GM18498 (cell line): ENCODE measurements at regions not wholly inside any gene's neighbourhood (a gene's known extent, or its start where the extent isn't known, plus 50 kb on each side); places are given as distances from the start of the nearest gene placed in this dataset.
"Not testable (repeated sequence)": the region's sequence is repeated elsewhere in the genome, so short reads cannot be mapped to it uniquely, and the experiment has no call there.

Experiments used
- ATAC-seq: cut with Tn5 transposase; IDR thresholded peaks from one replicate; pipeline ENCODE4 v1.9.1; 2021; ENCODE audit warnings: mild to moderate bottlenecking, moderate library complexity; ENCODE audit not compliant: unreplicated experiment

- no peak for ATAC-seq
Measured at GRCh38 chr4:126544276-126544675, 1088.5 kb upstream of the INTU start.

- not testable (repeated sequence) for ATAC-seq
Measured at GRCh38 chr4:126546197-126546596, 1086.6 kb upstream of the INTU start.

GRCh38 chr4:126547352-126547751, 1085.4 kb upstream of the INTU start:
- ATAC-seq, result no peak

- no peak for ATAC-seq
Measured at GRCh38 chr4:126548890-126549289, 1083.9 kb upstream of the INTU start.

GRCh38 chr4:126552321-126552720, 1080.4 kb upstream of the INTU start:
- ATAC-seq, result no peak

GRCh38 chr4:126553248-126553647, 1079.5 kb upstream of the INTU start:
- ATAC-seq, result no peak

- ATAC-seq, result no peak
Measured at GRCh38 chr4:126558596-126558995, 1074.2 kb upstream of the INTU start.

GRCh38 chr4:126559961-126560360, 1072.8 kb upstream of the INTU start:
- ATAC-seq, result no peak

GRCh38 chr4:126560794-126561193, 1072.0 kb upstream of the INTU start:
- ATAC-seq, result no peak

- ATAC-seq, result no peak
Measured at GRCh38 chr4:126563389-126563788, 1069.4 kb upstream of the INTU start.

GRCh38 chr4:126564283-126564854, 1068.4 kb upstream of the INTU start:
- ATAC-seq, result no peak

- ATAC-seq, result no peak
Measured at GRCh38 chr4:126568652-126569570, 1063.8 kb upstream of the INTU start.

- no peak for ATAC-seq
Measured at GRCh38 chr4:126572264-126572663, 1060.5 kb upstream of the INTU start.

- ATAC-seq, result no peak
Measured at GRCh38 chr4:126582737-126583136, 1050.0 kb upstream of the INTU start.

GRCh38 chr4:126583509-126583908, 1049.2 kb upstream of the INTU start:
- no peak for ATAC-seq

GRCh38 chr4:126591583-126591982, 1041.2 kb upstream of the INTU start:
- no peak for ATAC-seq

GRCh38 chr4:126592088-126592487, 1040.7 kb upstream of the INTU start:
- ATAC-seq, result no peak

GRCh38 chr4:126593626-126594025, 1039.1 kb upstream of the INTU start:
- no peak for ATAC-seq

GRCh38 chr4:126595643-126596042, 1037.1 kb upstream of the INTU start:
- no peak for ATAC-seq

GRCh38 chr4:126599746-126600145, 1033.0 kb upstream of the INTU start:
- no peak for ATAC-seq

- no peak for ATAC-seq
Measured at GRCh38 chr4:126603210-126603609, 1029.5 kb upstream of the INTU start.

- ATAC-seq, result no peak
Measured at GRCh38 chr4:126603825-126604224, 1028.9 kb upstream of the INTU start.
